CD4-positive, alpha-beta T cell treated with Interleukin-2 at 100 ng/mL for 4 hours (primary cell): ENCODE measurements at regions not wholly inside any gene's neighbourhood (a gene's known extent, or its start where the extent isn't known, plus 50 kb on each side); places are given as distances from the start of the nearest gene placed in this dataset.

Experiments used
- DNase-seq: peaks from one replicate; pipeline ENCODE4 v3.0.0-alpha.2; 2020; ENCODE audit warnings: low spot score

DNA sequence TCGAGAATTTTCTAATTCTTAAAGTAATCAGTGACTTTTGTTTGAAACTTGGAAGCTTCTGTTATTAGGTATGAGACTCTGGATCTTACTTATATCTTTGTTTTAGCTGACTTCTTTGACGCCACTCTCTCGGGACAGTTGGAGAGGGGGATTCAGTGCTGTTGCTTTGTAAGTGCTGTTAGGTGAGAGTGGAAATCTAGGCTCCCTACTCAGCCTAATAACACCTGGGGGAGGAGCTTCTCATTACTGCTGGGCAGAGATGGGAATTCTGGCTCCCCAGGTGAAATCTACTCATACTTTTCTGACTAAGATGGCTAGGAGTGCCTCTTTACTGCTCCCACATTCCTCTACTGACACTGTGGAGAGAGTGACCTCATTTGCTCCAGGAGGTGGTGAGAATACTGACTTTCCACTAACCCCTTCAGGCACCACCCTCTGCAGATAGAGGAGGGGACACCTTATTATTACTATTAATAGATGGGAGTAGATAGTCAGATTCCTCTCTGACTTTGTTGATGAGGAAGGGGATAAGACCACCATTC lies 324.9 kb upstream of the SPRY2 start:
- DNase-seq: no peak

GRCh38 chr13:80664950-80665349 lies 324.0 kb upstream of the SPRY2 start:
- no peak for DNase-seq

GRCh38 chr13:80663788-80664187 lies 322.9 kb upstream of the SPRY2 start:
- no peak for DNase-seq

DNA sequence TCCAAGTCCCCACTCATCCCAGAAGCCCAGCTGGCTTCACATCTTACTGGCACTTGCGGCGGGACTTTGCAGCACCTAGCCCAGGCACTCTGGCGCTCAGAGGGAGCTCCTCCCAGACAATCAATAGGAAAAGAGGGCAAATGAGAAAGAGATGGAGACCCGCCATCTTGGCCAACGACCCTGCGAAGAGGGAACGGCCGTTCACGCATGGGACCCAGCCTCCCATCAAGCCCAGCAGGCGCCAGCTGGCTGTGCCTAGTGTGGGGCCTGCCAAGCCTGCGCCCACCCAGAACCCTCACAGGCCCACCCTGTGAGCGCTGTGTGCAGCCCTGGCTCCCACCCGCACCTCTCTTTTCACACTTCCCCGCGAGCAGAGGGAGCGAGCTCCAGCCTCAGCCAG lies 317.8 kb upstream of the SPRY2 start:
- no peak for DNase-seq

- DNase-seq: no peak
Measured at GRCh38 chr13:80656512-80656904, 315.6 kb upstream of the SPRY2 start.

GRCh38 chr13:80655778-80656511 lies 315.0 kb upstream of the SPRY2 start:
- no peak for DNase-seq

DNA sequence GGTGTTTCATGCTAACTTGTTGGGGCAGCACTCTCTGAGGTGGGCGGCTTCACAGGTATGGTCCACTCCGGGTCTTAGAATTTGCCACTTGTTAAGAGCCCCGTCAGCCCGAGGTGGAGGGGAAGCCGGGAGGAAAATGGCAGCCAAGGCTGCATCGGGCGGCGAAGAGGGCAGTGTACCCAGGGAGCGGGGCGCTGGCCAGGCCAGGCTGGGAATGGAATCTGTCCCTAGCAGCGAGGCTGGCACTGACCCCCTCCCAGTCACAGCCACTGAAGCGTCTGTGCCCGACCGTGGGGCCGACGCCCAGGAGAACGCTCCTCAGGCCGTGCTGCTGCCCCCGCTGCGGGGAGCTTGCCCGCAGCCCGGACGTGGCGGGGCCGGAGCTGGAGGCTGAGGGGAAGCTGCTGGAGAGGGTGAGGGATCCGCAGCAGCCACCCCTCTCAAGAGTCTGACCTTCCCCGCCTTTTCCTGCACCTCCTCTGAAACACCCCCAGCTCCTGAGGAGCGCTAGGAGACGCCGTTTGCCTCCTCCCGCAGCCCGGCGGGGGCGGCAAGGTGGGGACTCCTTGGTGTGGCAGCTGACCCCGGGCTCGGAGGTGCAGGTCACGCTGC lies 313.8 kb upstream of the SPRY2 start:
- DNase-seq: no peak

DNA sequence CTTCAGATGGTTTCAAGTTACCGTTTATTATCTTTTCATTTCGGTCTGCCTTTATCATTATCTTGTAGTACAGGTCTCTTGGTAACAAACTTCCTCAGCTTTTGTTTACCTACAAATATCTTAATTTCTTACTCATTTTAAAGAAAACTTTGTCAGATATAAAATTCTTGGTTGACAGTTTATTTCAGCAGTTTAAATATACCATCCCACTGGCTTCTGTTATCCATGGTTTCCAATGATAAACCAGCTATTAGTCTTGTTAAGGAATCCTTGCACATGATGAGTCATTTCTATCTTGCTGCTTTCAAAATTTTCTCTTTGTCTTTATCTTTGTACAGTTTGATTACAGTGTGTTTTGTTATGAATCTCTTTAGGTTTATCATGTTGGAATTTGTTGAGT lies 308.3 kb upstream of the SPRY2 start:
- no peak for DNase-seq

DNA sequence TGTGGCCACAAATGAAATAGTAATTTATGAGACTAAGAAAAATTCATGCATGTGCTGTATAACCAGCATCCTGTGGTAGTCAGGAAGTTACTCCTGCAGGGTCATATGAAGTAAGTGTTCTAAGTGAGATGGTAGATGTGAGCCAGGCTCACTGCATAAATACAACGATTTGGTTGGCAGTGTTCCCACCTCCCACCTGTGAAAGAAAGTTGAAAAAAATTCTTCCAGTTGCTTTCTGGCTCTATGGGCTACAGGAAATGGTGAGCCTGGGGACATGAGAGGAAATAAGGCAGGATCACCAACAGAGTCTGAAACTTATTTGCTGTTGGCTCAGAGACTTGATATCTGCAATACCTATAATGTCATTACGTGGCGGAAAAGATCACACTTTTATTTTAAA lies 301.7 kb upstream of the SPRY2 start:
- no peak for DNase-seq

DNA sequence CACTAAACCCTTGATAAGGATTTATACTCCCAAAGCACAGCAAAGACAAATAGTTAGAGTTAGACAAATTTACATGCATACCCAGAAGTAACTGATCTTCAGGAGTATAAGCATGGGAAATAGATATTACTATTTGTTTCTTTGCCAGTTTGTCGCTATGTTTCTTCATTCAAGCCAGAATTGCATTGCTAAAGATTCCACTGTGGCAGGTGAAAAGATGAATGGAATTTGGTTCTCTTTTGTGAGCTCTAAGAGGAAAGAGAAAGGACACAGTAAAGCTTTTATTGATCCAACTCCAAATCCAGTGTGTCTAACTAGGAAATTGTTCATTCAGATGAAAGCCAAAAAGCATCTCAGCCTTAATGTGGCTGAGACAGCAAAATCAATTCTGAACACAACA lies 292.3 kb upstream of the SPRY2 start:
- DNase-seq: no peak

GRCh38 chr13:80630685-80631121 lies 289.8 kb upstream of the SPRY2 start:
- no peak for DNase-seq

- no peak for DNase-seq
Measured at GRCh38 chr13:80618781-80619180, 277.9 kb upstream of the SPRY2 start.

- no peak for DNase-seq
Measured at GRCh38 chr13:80612804-80613203, 271.9 kb upstream of the SPRY2 start.

DNA sequence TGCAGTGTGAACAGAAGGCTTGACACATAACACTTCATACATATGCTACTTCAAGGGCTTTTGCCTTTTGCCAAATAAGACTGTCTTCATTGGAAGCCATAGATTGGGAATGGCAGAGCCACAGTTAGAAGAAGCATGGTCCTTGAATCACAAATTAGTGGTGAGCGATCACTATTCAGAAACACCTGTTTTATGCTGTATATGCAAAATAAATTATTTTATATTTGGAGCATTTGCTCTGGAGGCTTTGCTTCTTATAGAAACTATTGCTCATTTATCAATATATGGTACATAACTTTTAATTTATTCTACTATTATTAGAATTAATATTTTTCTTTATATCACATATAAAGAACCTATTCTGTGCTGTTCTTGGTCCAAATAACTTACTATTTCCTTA lies 270.4 kb upstream of the SPRY2 start:
- DNase-seq: no peak

DNA sequence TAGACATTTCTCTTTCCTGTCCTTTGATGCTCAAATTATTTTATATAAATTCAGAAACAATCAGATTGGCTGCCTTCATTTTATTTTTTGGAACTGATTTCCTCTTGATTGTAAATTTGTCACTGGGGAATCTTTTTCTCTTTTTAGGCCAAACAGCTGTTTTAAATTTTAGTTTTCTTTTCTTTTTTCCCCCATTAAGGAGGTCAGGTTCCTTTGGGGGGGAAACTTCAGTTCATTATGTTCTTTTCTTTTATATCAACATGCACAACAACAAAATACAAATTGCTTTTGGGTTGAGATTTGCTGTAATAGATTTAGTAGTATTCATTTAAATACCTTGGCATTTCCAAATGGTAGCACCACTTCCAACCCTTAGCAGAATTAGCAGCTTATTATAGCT lies 264.8 kb upstream of the SPRY2 start:
- DNase-seq: no peak

- DNase-seq: no peak
Measured at GRCh38 chr13:80605011-80605410, 264.1 kb upstream of the SPRY2 start.

DNA sequence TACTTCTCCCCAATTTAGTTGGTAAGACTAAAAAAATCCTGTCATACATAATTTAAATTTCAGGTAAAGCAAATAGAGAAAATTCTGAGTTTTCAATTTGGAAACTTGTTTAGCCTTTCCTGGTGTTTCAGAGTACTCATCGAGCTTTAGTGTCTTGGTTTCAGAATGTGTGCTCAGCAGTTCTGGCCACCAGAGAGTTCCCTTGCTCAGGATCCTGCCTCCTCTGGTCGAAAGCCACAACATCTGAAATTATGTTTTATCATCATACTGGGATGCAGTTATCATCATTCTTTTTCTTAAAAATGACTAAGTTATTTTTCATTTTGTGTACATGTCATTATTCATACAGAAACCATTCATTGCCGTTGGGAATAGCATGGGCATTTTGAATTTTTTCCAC lies 263.2 kb upstream of the SPRY2 start:
- no peak for DNase-seq

GRCh38 chr13:80603351-80603750 lies 262.4 kb upstream of the SPRY2 start:
- no peak for DNase-seq

GRCh38 chr13:80599765-80600164 lies 258.8 kb upstream of the SPRY2 start:
- DNase-seq: no peak

GRCh38 chr13:80598189-80598588 lies 257.3 kb upstream of the SPRY2 start:
- DNase-seq: no peak

- no peak for DNase-seq
Measured at GRCh38 chr13:80591976-80592740, 251.2 kb upstream of the SPRY2 start.

DNA sequence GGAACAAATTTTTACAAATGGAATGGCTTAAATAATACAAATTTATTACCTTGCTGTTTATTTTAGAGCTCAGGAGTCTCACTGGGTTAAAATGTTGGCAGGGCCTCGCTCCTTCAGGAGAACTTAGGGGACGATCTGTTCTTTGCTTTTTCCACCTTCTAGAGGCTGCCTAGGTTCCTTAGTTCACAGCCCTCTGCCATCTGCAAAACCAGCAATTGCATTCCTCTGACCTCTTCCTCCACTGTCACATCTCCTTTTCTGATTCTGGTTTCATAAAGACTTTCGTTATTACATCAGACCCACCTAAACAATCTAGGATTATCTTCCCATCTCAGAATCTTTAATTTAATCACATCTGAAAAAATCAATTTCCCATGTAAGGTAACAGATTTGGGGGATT lies 249.6 kb upstream of the SPRY2 start:
- DNase-seq: no peak

DNA sequence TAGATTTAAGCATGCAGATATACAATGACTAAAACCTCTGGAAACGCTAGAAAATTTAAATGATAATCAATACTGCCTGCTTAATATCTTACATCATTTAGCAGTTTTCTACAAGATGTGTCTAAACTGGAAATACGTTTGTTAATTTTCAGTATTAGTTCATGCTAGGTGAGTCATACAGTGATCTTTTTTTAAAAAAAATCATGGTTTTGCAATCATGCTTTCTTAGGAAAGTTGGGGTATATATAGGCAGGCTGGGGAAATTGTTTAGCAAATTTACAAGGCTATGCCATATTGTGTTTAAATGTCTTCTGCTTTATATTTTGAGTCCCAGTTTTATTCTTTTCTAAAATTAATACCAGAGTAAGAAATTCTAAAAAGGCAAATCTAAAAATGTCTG lies 245.4 kb upstream of the SPRY2 start:
- no peak for DNase-seq
